PC-3 (cell line): ENCODE measurements at regions not wholly inside any gene's neighbourhood (a gene's known extent, or its start where the extent isn't known, plus 50 kb on each side); places are given as distances from the start of the nearest gene placed in this dataset.

Experiments used
- CTCF ChIP-seq: fragments of 300-600 bp; sonication (generic); conservative IDR thresholded peaks from 2 replicates; pipeline ENCODE4 v1.5.1; 2017; ENCODE audit warnings: antibody characterized with exemption, low read depth, mild to moderate bottlenecking, low read length
- EZH2 ChIP-seq: fragments of 300-600 bp; sonication (generic); IDR thresholded peaks from one replicate; pipeline ENCODE4 v1.6.1; 2017; ENCODE audit warnings: antibody characterized with exemption, mild to moderate bottlenecking, low read length; ENCODE audit not compliant: unreplicated experiment
- EZH2phosphoT487 ChIP-seq: fragments of 300-600 bp; sonication (generic); IDR thresholded peaks from 2 replicates; pipeline ENCODE4 v1.6.1; 2018; ENCODE audit warnings: mild to moderate bottlenecking, antibody characterized with exemption, low read length, borderline replicate concordance

DNA sequence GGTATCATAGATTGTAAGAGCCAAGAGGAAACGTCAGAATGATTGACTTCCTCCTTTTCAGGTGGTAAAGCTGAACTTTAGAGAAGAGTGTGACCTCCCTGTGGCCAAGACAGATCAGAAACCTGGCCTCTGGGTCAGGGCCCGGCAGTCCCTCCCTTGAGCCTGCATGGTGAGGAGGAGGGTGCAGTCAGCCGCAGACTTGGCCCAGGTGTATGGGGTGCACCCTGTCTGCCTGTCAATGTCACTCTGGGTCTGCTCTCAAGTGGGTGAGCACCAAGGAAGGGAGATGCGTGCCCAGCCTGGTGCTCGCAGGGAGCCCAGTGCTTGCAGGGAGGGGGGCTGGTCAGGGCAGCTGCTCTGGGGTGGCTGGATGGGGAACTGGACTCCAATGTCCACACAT lies 134.4 kb upstream of the SNTG2 start:
- TF ChIP-seq CTCF (no peak), EZH2phosphoT487 (no peak), EZH2 (no peak)
